Endodermal cell (in vitro differentiated cells): ENCODE measurements at regions not wholly inside any gene's neighbourhood (a gene's known extent, or its start where the extent isn't known, plus 50 kb on each side); places are given as distances from the start of the nearest gene placed in this dataset.

Experiments
- DNase-seq: peaks from one replicate; pipeline ENCODE4 v3.0.0-alpha.2; 2017
- H3K27ac ChIP-seq: 2 replicates; pipeline ENCODE4 v1.5.1; 2013; ENCODE audit warnings: mild to moderate bottlenecking, low read depth, low read length, moderate library complexity
- H3K27me3 ChIP-seq: 2 replicates; pipeline ENCODE4 v1.6.1; 2013; ENCODE audit warnings: mild to moderate bottlenecking, low read length, moderate library complexity; ENCODE audit not compliant: insufficient read depth, control insufficient read depth, poor library complexity, severe bottlenecking
- H3K36me3 ChIP-seq: 2 replicates; pipeline ENCODE4 v1.7.0; 2013; ENCODE audit warnings: mild to moderate bottlenecking, low read length, moderate library complexity; ENCODE audit not compliant: control insufficient read depth, insufficient read depth
- H3K4me1 ChIP-seq: one replicate; pipeline ENCODE4 v1.7.0; 2013; ENCODE audit warnings: low read length; ENCODE audit not compliant: control insufficient read depth, insufficient read depth
- H3K4me3 ChIP-seq: 2 replicates; pipeline ENCODE4 v1.5.1; 2013; ENCODE audit warnings: mild to moderate bottlenecking, low read length, moderate library complexity
- H3K9ac ChIP-seq: 2 replicates; pipeline ENCODE4 v1.6.1; 2013; ENCODE audit warnings: mild to moderate bottlenecking, low read length, moderate library complexity; ENCODE audit not compliant: poor library complexity, severe bottlenecking; ENCODE audit errors: extremely low read depth
- H3K9me3 ChIP-seq: 2 replicates; pipeline ENCODE4 v1.6.1; 2013; ENCODE audit warnings: mild to moderate bottlenecking, low read length, moderate library complexity; ENCODE audit not compliant: control insufficient read depth
- H3K27ac Mint-ChIP-seq: 2 replicates; pipeline ENCODE4 v1.8.0; 2020; ENCODE audit warnings: mixed read lengths
- H3K27me3 Mint-ChIP-seq: 2 replicates; pipeline ENCODE4 v1.8.0; 2021; ENCODE audit warnings: mild to moderate bottlenecking, mixed read lengths; ENCODE audit not compliant: insufficient read depth
- H3K36me3 Mint-ChIP-seq: 2 replicates; pipeline ENCODE4 v1.8.0; 2020; ENCODE audit warnings: low read depth, mixed read lengths
- H3K4me1 Mint-ChIP-seq: 2 replicates; pipeline ENCODE4 v1.8.0; 2020; ENCODE audit warnings: mixed read lengths
- H3K4me3 Mint-ChIP-seq: 2 replicates; pipeline ENCODE4 v1.8.0; 2020; ENCODE audit warnings: mild to moderate bottlenecking, moderate library complexity, mixed read lengths
- H3K9me3 Mint-ChIP-seq: 2 replicates; pipeline ENCODE4 v1.8.0; 2020; ENCODE audit warnings: mild to moderate bottlenecking, mixed read lengths
- WGBS, 2 experiments: methylation state at CpG; one replicate each; pipeline versions ENCODE4 v1.1.5 to v1.1.7; 2013; ENCODE audit warnings: missing lambda C conversion rate in 2 of 2, mixed read lengths in 1 of 2; ENCODE audit not compliant: insufficient coverage in 1 of 2, insufficient read length in 1 of 2; 5-methylcytosine and 5-hydroxymethylcytosine counted together
- TF ChIP-seq, protein P1 (sequence below): fragments of 200-600 bp; sonication (generic); conservative IDR thresholded peaks from 2 replicates; pipeline ENCODE4 v1.5.0; 2021; ENCODE audit warnings: antibody characterized with exemption, mild to moderate bottlenecking

GRCh38 chr4:157824021-157824420 is 348.8 kb downstream of the GASK1B start:
- H3K36me3 Mint-ChIP-seq, result no peaks in the 10 kb centered on the region
- no peak overlapping the region for H3K27ac Mint-ChIP-seq
- H3K36me3 ChIP-seq, result no peaks in the 10 kb centered on the region
- H3K9me3 Mint-ChIP-seq, result peaks cover 7% of the 10 kb centered on the region
- H3K4me1 ChIP-seq, result no peaks in the 10 kb centered on the region
- H3K4me3 Mint-ChIP-seq, result no peak overlapping the region
- no peaks in the 10 kb centered on the region for H3K9me3 ChIP-seq
- no peak overlapping the region for H3K9ac ChIP-seq
- H3K4me3 ChIP-seq, result no peak overlapping the region
- no peak for DNase-seq
- no peaks in the 10 kb centered on the region for H3K27me3 Mint-ChIP-seq
- TF ChIP-seq, protein P1, sequence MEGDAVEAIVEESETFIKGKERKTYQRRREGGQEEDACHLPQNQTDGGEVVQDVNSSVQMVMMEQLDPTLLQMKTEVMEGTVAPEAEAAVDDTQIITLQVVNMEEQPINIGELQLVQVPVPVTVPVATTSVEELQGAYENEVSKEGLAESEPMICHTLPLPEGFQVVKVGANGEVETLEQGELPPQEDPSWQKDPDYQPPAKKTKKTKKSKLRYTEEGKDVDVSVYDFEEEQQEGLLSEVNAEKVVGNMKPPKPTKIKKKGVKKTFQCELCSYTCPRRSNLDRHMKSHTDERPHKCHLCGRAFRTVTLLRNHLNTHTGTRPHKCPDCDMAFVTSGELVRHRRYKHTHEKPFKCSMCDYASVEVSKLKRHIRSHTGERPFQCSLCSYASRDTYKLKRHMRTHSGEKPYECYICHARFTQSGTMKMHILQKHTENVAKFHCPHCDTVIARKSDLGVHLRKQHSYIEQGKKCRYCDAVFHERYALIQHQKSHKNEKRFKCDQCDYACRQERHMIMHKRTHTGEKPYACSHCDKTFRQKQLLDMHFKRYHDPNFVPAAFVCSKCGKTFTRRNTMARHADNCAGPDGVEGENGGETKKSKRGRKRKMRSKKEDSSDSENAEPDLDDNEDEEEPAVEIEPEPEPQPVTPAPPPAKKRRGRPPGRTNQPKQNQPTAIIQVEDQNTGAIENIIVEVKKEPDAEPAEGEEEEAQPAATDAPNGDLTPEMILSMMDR, result no peak
- H3K27me3 ChIP-seq, result no peaks in the 10 kb centered on the region
- 88 to 89% methylated on average over 4 to 8 of the region's 8 CpGs for WGBS, 2 experiments
- no peaks in the 10 kb centered on the region for H3K4me1 Mint-ChIP-seq
- H3K27ac ChIP-seq, result no peak overlapping the region

DNA sequence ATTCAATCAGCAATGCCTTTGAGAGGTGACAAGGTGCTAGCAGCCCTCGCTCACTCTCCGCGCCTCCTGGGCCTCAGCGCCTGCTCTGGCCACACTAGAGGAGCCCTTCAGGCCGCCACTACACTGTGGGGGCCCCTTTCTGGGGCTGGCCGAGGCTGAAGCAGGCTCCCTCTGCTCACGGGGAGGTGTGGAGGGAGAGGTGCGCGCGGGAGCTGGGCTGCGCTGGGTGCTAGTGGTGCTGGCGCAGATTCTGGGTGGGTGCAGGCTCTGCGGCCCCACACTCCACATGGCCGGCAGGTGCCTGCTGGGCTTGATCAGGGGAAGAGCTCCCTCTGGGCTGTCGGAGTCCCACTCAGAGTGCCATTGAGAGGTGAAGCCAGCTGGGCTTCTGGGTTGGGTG is 351.0 kb downstream of the GASK1B start:
- Histone ChIP-seq H3K9me3 (no peaks in the 10 kb centered on the region), H3K27ac (no peak overlapping the region), H3K9ac (no peak overlapping the region), H3K36me3 (no peaks in the 10 kb centered on the region), H3K4me3 (no peak overlapping the region), H3K27me3 (no peaks in the 10 kb centered on the region), H3K4me1 (no peaks in the 10 kb centered on the region)
- Mint-ChIP-seq H3K9me3 (peaks cover 7% of the 10 kb centered on the region), H3K36me3 (no peaks in the 10 kb centered on the region), H3K27ac (no peak overlapping the region), H3K4me1 (peaks cover 3% of the 10 kb centered on the region), H3K27me3 (no peaks in the 10 kb centered on the region), H3K4me3 (no peak overlapping the region)
- TF ChIP-seq, protein P1, result no peak
- DNase-seq, result no peak
- WGBS, 2 experiments, result 50 to 91% methylated on average over 2 to 15 of the region's 15 CpGs

GRCh38 chr4:157819693-157820464 is 352.9 kb downstream of the GASK1B start:
- TF ChIP-seq, protein P1, result no peak
- H3K27me3 ChIP-seq, result no peaks in the 10 kb centered on the region
- Mint-ChIP-seq H3K27ac (no peak overlapping the region), H3K4me3 (no peak overlapping the region), H3K27me3 (no peaks in the 10 kb centered on the region), H3K9me3 (peaks cover 7% of the 10 kb centered on the region), H3K36me3 (no peaks in the 10 kb centered on the region), H3K4me1 (peaks cover 3% of the 10 kb centered on the region)
- no peaks in the 10 kb centered on the region for H3K4me1 ChIP-seq
- DNase-seq, result no peak
- H3K36me3 ChIP-seq, result no peaks in the 10 kb centered on the region
- no peaks in the 10 kb centered on the region for H3K9me3 ChIP-seq
- H3K9ac ChIP-seq, result no peak overlapping the region
- H3K4me3 ChIP-seq, result no peak overlapping the region
- WGBS, 2 experiments, result 86 to 93% methylated on average over 9 to 20 of the region's 20 CpGs
- no peak overlapping the region for H3K27ac ChIP-seq
